GM23338 (cell line): ENCODE measurements at regions not wholly inside any gene's neighbourhood (a gene's known extent, or its start where the extent isn't known, plus 50 kb on each side); places are given as distances from the start of the nearest gene placed in this dataset.

ENCODE experiments used
- ATAC-seq: fragments of 200-7000 bp; cut with Tn5 transposase; 3 replicates; pipeline ENCODE4 v1.9.1; 2020
- DNase-seq: peaks from one replicate; pipeline ENCODE4 v3.0.0-alpha.2; 2015; ENCODE audit warnings: low spot score
- H2AFZ ChIP-seq: fragments of 200-600 bp; sonication (generic); 2 replicates; pipeline ENCODE4 v1.8.0; 2016; ENCODE audit warnings: antibody characterized with exemption, mild to moderate bottlenecking, moderate library complexity
- H3F3A ChIP-seq: fragments of 200-600 bp; sonication (generic); replicated peaks from 2 replicates; pipeline ENCODE4 v1.8.0; 2017; ENCODE audit warnings: antibody characterized with exemption, mixed run types, low read depth
- H3K27ac ChIP-seq: fragments of 200-600 bp; sonication (generic); 2 replicates; pipeline ENCODE4 v1.6.1; 2016; ENCODE audit warnings: low read depth
- H3K27me3 ChIP-seq: fragments of 200-600 bp; sonication (generic); 2 replicates; pipeline ENCODE4 v1.8.0; 2016; ENCODE audit warnings: mild to moderate bottlenecking, mixed run types, moderate library complexity; ENCODE audit not compliant: insufficient read depth
- H3K36me3 ChIP-seq: fragments of 200-600 bp; sonication (generic); 2 replicates; pipeline ENCODE4 v1.8.0; 2016; ENCODE audit warnings: mild to moderate bottlenecking; ENCODE audit not compliant: insufficient read depth
- H3K4me1 ChIP-seq: fragments of 200-600 bp; sonication (generic); 2 replicates; pipeline ENCODE4 v1.8.0; 2016; ENCODE audit warnings: mild to moderate bottlenecking, moderate library complexity; ENCODE audit not compliant: insufficient read depth
- H3K4me2 ChIP-seq: fragments of 200-600 bp; sonication (generic); 2 replicates; pipeline ENCODE4 v1.7.1; 2017; ENCODE audit warnings: mixed run types
- H3K4me3 ChIP-seq: fragments of 200-600 bp; sonication (generic); 2 replicates; pipeline ENCODE4 v1.6.1; 2016; ENCODE audit warnings: mixed run types
- H3K79me2 ChIP-seq: fragments of 200-600 bp; sonication (generic); replicated peaks from 2 replicates; pipeline ENCODE4 v1.8.0; 2017; ENCODE audit warnings: mild to moderate bottlenecking; ENCODE audit not compliant: insufficient read depth
- H3K9me2 ChIP-seq: fragments of 200-600 bp; sonication (generic); 2 replicates; pipeline ENCODE4 v1.8.0; 2017; ENCODE audit not compliant: insufficient read depth
- H4K20me1 ChIP-seq: fragments of 200-600 bp; sonication (generic); replicated peaks from 2 replicates; pipeline ENCODE4 v1.8.0; 2017; ENCODE audit warnings: mild to moderate bottlenecking; ENCODE audit not compliant: insufficient read depth
- H3K27ac Mint-ChIP-seq: 2 replicates; pipeline ENCODE4 v1.8.0; 2020; ENCODE audit warnings: inconsistent platforms, mild to moderate bottlenecking, moderate library complexity, mixed read lengths
- H3K27me3 Mint-ChIP-seq: 3 replicates; pipeline ENCODE4 v1.8.0; 2022; ENCODE audit warnings: low read depth, mild to moderate bottlenecking, moderate library complexity, mixed read lengths, inconsistent platforms; ENCODE audit not compliant: insufficient read depth, poor library complexity
- H3K36me3 Mint-ChIP-seq: 3 replicates; pipeline ENCODE4 v1.8.0; 2021; ENCODE audit warnings: low read depth, mild to moderate bottlenecking, inconsistent platforms, moderate library complexity, mixed read lengths
- H3K4me1 Mint-ChIP-seq: 3 replicates; pipeline ENCODE4 v1.8.0; 2020; ENCODE audit warnings: mild to moderate bottlenecking, inconsistent platforms, mixed read lengths
- H3K4me3 Mint-ChIP-seq: 3 replicates; pipeline ENCODE4 v1.8.0; 2021; ENCODE audit warnings: moderate library complexity, mild to moderate bottlenecking, inconsistent platforms, mixed read lengths
- H3K9me3 Mint-ChIP-seq: 3 replicates; pipeline ENCODE4 v1.8.0; 2020; ENCODE audit warnings: moderate library complexity, mild to moderate bottlenecking, inconsistent platforms, mixed read lengths
- CREB1 ChIP-seq: fragments of 250-450 bp; sonication (Bioruptor Pico); IDR thresholded peaks from 2 replicates; pipeline ENCODE4 v1.5.0; 2020; ENCODE audit warnings: low read depth, mild to moderate bottlenecking, moderate library complexity
- CTCF ChIP-seq, 2 experiments: fragments of 200-600 bp in 1 of 2; sonication (generic) in 1 of 2; conservative IDR thresholded peaks; 2 replicates each; pipeline versions ENCODE4 v1.5.1 to v1.6.1; 2016 to 2017; ENCODE audit warnings: antibody characterized with exemption in 2 of 2, low read depth in 2 of 2, mild to moderate bottlenecking in 2 of 2, moderate library complexity in 1 of 2
- ETS1 ChIP-seq: IDR thresholded peaks from 2 replicates; pipeline ENCODE4 v1.6.1; 2016; ENCODE audit warnings: antibody characterized with exemption
- EZH2 ChIP-seq: fragments of 200-600 bp; sonication (generic); IDR thresholded peaks from one replicate; pipeline ENCODE4 v1.8.0; 2017; ENCODE audit warnings: antibody characterized with exemption, mild to moderate bottlenecking, low read depth; ENCODE audit not compliant: unreplicated experiment
- EZH2phosphoT487 ChIP-seq: fragments of 200-600 bp; sonication (generic); IDR thresholded peaks from one replicate; pipeline ENCODE4 v1.8.1; 2018; ENCODE audit warnings: antibody characterized with exemption; ENCODE audit not compliant: unreplicated experiment
- JUNB ChIP-seq: IDR thresholded peaks from one replicate; pipeline ENCODE4 v1.6.1; 2016; ENCODE audit warnings: antibody characterized with exemption; ENCODE audit not compliant: unreplicated experiment
- NANOG ChIP-seq: IDR thresholded peaks from 2 replicates; pipeline ENCODE4 v1.6.1; 2016; ENCODE audit warnings: antibody characterized with exemption, borderline replicate concordance
- POLR2AphosphoS5 ChIP-seq: IDR thresholded peaks from 2 replicates; pipeline ENCODE4 v1.6.1; 2016; ENCODE audit warnings: antibody characterized with exemption, low read depth
- REST ChIP-seq: IDR thresholded peaks from one replicate; pipeline ENCODE4 v1.6.1; 2018; ENCODE audit warnings: antibody characterized with exemption; ENCODE audit not compliant: unreplicated experiment
- STAT1 ChIP-seq: IDR thresholded peaks from one replicate; pipeline ENCODE4 v1.6.1; 2016; ENCODE audit warnings: antibody characterized with exemption; ENCODE audit not compliant: unreplicated experiment
- ZNF114 ChIP-seq: fragments of 250-450 bp; sonication (Bioruptor Pico); IDR thresholded peaks from 2 replicates; pipeline ENCODE4 v1.5.0; 2020; ENCODE audit warnings: mild to moderate bottlenecking, moderate library complexity
- ZNF331 ChIP-seq: fragments of 250-450 bp; sonication (Bioruptor Pico); IDR thresholded peaks from 2 replicates; pipeline ENCODE4 v1.5.0; 2020; ENCODE audit warnings: low read depth, mild to moderate bottlenecking, moderate library complexity
- ZNF462 ChIP-seq: fragments of 250-450 bp; sonication (Bioruptor Pico); IDR thresholded peaks from 2 replicates; pipeline ENCODE4 v1.5.0; 2020; ENCODE audit warnings: mild to moderate bottlenecking, moderate library complexity

DNA sequence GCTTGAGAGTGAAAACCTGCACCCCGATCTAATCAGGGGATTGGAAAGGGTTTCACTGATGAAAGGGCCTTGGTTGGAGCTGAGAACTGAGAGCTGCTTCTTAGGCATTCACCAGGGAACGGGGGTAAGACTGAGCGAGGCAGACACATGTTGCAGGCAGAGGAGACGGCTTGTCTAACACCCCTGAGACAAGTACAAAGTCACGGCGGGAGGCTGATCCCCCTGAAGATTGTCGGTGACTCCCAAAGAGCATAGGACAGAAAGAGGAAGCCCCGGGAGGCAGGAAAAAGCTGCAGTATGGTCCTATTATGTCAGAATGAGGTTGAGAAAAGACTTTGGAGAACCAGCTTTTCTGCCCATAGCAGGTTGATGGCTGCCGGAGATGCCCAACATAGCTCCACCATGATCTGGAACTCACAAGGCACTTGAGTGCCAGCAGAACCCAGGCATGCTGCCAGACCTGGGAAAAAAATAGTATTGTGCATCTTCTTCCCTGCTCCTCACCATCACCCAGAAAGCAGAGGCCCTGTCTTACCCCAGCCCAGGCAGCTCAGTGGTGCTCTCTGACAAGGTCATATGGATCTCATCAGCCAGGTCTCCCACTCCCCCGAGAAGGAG is 463.9 kb upstream of the PROX1 start:
- peaks cover 5% of the 10 kb centered on the region; the same call in 1 of the 3 replicates for H3K9me3 Mint-ChIP-seq

More for the DNA sequence above, 463.9 kb upstream of the PROX1 start:
- ATAC-seq, result no peak
- no peak overlapping the region for H3K27ac Mint-ChIP-seq
- no peaks in the 10 kb centered on the region for H3K4me1 ChIP-seq
- DNase-seq, result no peak
- no peak for TF ChIP-seq REST
- no peak for TF ChIP-seq ZNF331 (CRISPR knock-in tag)
- no peak for TF ChIP-seq CREB1
- TF ChIP-seq EZH2, result no peak
- no peak for TF ChIP-seq STAT1
- TF ChIP-seq POLR2AphosphoS5, result no peak
- no peak for TF ChIP-seq EZH2phosphoT487
- no peak for TF ChIP-seq ETS1
- TF ChIP-seq NANOG, result no peak
- no peak for TF ChIP-seq ZNF462 (CRISPR knock-in tag)
- TF ChIP-seq CTCF (conservative IDR thresholded peaks at IDR 0.05; ENCODE audit: low read depth in 2 of 2), result no peak
- TF ChIP-seq ZNF114, result no peak
- no peak for TF ChIP-seq JUNB
- H3K27me3 Mint-ChIP-seq, result no peaks in the 10 kb centered on the region
- no peaks in the 10 kb centered on the region; the same call in 2 of the 3 replicates for H3K4me1 Mint-ChIP-seq
- H3K27ac ChIP-seq, result no peak overlapping the region
- H3K36me3 ChIP-seq, result no peaks in the 10 kb centered on the region
- H2AFZ ChIP-seq, result no peak overlapping the region
- H3K4me3 ChIP-seq, result no peak overlapping the region
- no peaks in the 10 kb centered on the region for H3K36me3 Mint-ChIP-seq
- H3F3A ChIP-seq, result no peaks in the 10 kb centered on the region
- no peaks in the 10 kb centered on the region for H3K79me2 ChIP-seq
- H4K20me1 ChIP-seq, result no peaks in the 10 kb centered on the region
- peaks cover 12% of the 10 kb centered on the region; the same call in 1 of the 2 replicates for H3K9me2 ChIP-seq
- no peak overlapping the region for H3K4me3 Mint-ChIP-seq
- no peaks in the 10 kb centered on the region for H3K27me3 ChIP-seq
- no peak overlapping the region for H3K4me2 ChIP-seq
